ENCODE measurements at regions not wholly inside any gene's neighbourhood (a gene's known extent, or its start where the extent isn't known, plus 50 kb on each side); places are given as distances from the start of the nearest gene placed in this dataset.

DNA sequence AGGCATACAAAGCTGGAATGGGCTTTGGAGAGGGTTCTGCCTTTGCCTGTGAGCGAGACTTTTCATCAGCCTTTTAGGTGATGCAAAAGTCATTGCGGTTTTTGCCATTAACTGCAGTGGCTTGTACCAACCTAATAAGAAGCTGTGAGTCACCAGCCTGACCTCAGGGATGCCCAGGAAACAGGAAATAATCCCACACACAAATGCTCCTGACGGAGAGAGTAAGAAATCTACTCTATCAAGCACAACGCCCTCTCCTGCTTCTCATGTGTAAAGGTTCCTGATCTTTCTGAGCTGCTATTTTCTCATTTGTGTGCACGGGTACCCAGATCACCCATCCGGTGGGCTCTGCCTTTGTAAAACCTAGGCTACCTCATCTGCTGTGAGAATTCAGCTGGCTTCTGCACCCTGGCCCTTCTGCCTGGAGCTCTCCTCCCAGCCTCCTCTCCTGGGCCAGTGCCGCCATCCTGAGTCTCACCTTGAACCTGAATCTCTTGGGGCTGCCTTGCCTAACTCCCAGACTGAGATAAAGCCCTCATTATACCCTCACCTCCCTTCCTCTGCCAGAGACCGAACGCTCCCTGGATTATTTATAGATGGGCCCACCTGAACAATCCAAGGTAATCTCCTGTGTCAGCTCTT is 299.7 kb downstream of the C16orf95 start:
- ChIA-PET POLR2A (no interaction called here), CTCF (no interaction called here)
- intact Hi-C loops (cut with micrococcal nuclease): no loop called here
- Mint-ChIP-seq H3K27ac (no peak overlapping the region), H3K27me3 (peaks cover 31% of the 10 kb centered on the region), H3K9me3 (no peaks in the 10 kb centered on the region), H3K4me1 (no peaks in the 10 kb centered on the region), H3K4me3 (no peak overlapping the region), H3K36me3 (ENCODE audit: low read depth) (no peaks in the 10 kb centered on the region)
- ATAC-seq (ENCODE audit: low read depth): no peak
- DNase-seq: no peak
- TF ChIP-seq, protein P1, sequence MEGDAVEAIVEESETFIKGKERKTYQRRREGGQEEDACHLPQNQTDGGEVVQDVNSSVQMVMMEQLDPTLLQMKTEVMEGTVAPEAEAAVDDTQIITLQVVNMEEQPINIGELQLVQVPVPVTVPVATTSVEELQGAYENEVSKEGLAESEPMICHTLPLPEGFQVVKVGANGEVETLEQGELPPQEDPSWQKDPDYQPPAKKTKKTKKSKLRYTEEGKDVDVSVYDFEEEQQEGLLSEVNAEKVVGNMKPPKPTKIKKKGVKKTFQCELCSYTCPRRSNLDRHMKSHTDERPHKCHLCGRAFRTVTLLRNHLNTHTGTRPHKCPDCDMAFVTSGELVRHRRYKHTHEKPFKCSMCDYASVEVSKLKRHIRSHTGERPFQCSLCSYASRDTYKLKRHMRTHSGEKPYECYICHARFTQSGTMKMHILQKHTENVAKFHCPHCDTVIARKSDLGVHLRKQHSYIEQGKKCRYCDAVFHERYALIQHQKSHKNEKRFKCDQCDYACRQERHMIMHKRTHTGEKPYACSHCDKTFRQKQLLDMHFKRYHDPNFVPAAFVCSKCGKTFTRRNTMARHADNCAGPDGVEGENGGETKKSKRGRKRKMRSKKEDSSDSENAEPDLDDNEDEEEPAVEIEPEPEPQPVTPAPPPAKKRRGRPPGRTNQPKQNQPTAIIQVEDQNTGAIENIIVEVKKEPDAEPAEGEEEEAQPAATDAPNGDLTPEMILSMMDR (IDR thresholded peaks at IDR 0.05): no peak

DNA sequence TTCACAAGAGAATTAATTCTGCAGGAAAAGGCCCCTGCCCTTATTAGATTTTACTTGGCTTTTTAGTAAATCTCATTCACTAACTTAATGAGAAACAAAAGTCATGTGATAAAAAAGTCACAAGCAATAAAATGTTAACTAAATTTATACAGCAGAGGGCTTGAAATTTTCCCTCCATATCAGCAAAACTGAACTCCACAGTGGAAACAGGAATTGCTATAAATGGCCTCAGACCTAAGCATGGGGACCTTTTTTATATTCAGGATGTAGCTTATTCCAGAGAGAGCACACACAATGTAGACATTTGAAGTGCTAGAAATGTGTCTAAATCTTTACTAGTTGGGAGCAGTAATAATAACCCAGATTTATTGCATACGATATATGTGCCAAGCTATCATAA is 291.5 kb downstream of the C16orf95 start:
- no peak for DNase-seq
- no peak overlapping the region for H3K4me3 Mint-ChIP-seq
- H3K27me3 Mint-ChIP-seq: peaks cover 4% of the 10 kb centered on the region
- no peaks in the 10 kb centered on the region for H3K4me1 Mint-ChIP-seq
- intact Hi-C loops (cut with micrococcal nuclease): no loop called here
- ATAC-seq (ENCODE audit: low read depth): no peak
- ChIA-PET POLR2A (no interaction called here), CTCF (no interaction called here)
- TF ChIP-seq, protein P1 (IDR thresholded peaks at IDR 0.05): no peak
- H3K27ac Mint-ChIP-seq: no peak overlapping the region
- H3K9me3 Mint-ChIP-seq: no peaks in the 10 kb centered on the region
- H3K36me3 Mint-ChIP-seq (ENCODE audit: low read depth): no peaks in the 10 kb centered on the region

DNA sequence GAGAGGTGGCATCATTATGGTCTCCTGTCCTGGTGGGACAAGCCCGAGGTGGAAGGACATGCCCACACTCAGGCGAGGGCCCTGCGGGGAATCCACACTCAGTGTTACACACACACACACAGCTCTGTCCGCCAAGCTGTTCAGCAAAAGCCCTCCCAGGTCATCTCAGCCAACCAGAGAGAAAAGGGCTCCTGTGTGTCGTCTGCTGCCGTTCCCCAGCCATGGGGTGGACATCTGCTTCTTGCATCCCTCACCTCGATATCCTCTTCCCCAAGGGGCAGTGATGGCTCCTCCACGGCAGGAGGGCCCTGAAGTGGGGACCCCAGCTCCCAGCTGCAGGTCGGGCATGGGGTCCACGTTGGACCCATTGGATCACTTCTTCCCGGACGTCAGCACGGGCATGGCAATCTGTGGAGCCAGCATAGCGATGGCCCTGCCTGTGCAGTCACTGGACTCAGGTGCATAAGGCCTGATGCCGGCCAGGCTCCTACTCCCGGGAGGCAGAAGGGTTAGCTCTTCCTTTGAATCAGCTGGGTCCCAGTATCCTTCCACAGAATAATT is 290.1 kb downstream of the C16orf95 start:
- CTCF ChIA-PET: no interaction called here
- no peak overlapping the region for H3K27ac Mint-ChIP-seq
- no peak for ATAC-seq (ENCODE audit: low read depth)

DNA sequence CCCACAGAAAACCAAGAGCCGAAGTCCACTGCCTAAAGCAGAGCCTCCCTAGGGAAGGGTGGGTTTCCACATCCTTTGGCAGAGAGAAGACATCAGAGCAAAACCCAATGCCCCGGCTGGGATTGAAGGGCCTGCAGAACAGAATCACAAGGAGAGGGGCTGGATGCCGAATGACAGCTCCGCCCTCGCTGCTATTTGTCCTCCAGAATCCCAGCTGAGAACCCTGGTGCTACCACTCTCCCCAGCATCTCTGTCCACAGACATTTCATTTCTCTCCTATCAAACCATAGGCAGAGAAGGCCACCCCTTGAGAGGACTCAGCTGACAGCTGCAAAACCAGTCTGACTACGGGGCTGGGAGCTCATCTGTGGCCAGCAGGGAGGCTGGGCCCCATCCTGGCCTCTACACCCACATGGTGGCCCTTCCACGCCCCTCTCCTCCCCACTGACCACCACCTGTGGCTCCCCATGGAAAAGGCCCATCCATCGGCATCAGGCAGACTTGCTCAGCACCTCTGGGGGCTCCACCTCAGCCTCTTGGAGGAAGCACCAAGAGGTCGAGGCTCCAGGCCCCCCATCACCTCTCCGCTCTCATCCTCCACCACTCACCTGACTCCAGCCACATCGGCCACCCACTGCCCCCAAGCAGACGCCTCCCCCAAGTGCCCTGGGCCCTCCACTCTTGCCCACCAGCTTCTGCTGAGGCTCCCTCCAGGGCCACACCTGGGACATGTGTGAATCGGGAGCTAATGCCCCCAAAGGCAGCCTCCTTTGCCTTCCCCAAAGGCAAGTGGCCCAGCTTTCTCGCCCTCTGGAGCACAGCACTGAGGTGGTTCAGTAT is 288.5 kb downstream of the C16orf95 start:
- intact Hi-C loops (cut with micrococcal nuclease): no loop called here
- ChIA-PET CTCF (no interaction called here), POLR2A (interaction anchor here (0.6 kb wide), 1 partner anchor 244 kb away, joined by 4 read pairs; no protein-coding TSS in a partner anchor)
- DNase-seq: no peak
- Mint-ChIP-seq H3K27ac (no peak overlapping the region), H3K4me1 (no peaks in the 10 kb centered on the region), H3K4me3 (no peak overlapping the region), H3K9me3 (no peaks in the 10 kb centered on the region), H3K27me3 (peaks cover 6% of the 10 kb centered on the region), H3K36me3 (ENCODE audit: low read depth) (no peaks in the 10 kb centered on the region)
- ATAC-seq (ENCODE audit: low read depth): no peak
- TF ChIP-seq, protein P1 (IDR thresholded peaks at IDR 0.05): no peak

More for the DNA sequence above, 290.1 kb downstream of the C16orf95 start:
- TF ChIP-seq, protein P1 (IDR thresholded peaks at IDR 0.05): no peak
- Mint-ChIP-seq H3K4me3 (no peak overlapping the region), H3K36me3 (ENCODE audit: low read depth) (no peaks in the 10 kb centered on the region), H3K4me1 (no peaks in the 10 kb centered on the region), H3K27me3 (peaks cover under 1% of the 10 kb centered on the region), H3K9me3 (no peaks in the 10 kb centered on the region)
- intact Hi-C loops (cut with micrococcal nuclease): no loop called here
- POLR2A ChIA-PET: no interaction called here
- DNase-seq: no peak

DNA sequence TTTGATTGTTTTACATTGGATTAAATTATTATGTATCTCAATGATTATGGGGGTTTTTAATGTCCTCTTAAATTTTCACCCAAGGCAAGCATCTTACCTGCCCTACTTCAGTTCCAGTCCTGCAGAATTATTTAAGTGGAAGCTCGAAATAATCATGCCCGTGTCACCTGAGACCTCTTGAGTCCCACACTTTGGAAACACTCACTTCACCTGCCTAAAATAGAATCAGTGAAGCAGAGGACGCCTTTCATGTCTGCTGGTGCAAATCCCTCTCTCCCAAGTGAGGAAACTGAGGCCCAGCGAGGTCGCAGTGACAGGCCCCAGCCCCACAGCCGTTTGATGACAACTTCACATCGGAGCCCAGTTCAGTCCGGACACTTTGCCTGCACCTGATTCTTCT is 284.6 kb downstream of the C16orf95 start:
- peaks cover 6% of the 10 kb centered on the region for H3K27me3 Mint-ChIP-seq
- no peak for ATAC-seq (ENCODE audit: low read depth)
- intact Hi-C loops (cut with micrococcal nuclease): no loop called here
- no peaks in the 10 kb centered on the region for H3K4me1 Mint-ChIP-seq
- H3K4me3 Mint-ChIP-seq: no peak overlapping the region
- no peak for DNase-seq
- no peak overlapping the region for H3K27ac Mint-ChIP-seq
- TF ChIP-seq, protein P1 (IDR thresholded peaks at IDR 0.05): no peak
- H3K36me3 Mint-ChIP-seq (ENCODE audit: low read depth): no peaks in the 10 kb centered on the region
- H3K9me3 Mint-ChIP-seq: no peaks in the 10 kb centered on the region
- ChIA-PET CTCF (no interaction called here), POLR2A (no interaction called here)

Data from activated B cell treated with CpG ODN at 0.5 μM for 24 hours (primary cell).